ENCODE measurements at regions not wholly inside any gene's neighbourhood (a gene's known extent, or its start where the extent isn't known, plus 50 kb on each side); places are given as distances from the start of the nearest gene placed in this dataset.

DNA sequence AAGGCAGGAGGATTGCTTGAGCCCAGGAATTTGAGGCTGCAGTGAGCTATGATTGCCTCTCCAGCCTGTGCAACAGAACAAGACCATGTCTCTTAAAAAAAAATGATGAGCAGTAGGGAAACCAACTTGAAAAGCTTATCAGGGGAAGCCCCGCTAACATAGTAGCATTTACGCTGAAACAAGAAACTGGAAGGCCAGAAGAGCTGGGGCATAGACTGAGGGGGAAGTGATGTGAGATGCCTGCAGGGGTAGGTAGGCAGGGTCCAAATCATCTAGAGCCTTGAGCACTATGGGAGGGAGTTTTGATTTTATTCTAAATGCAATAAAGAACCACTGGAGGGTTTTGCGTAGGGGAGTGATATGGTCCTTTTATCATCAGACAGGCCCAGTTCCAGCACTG is 139.3 kb downstream of the CYB561 start:
- DNase-seq (ENCODE audit: low read depth, low spot score): no peak
- no peak overlapping the region for H3K4me3 ChIP-seq (ENCODE audit: low read depth, low read length)
- ChIA-PET POLR2A (no interaction called here), CTCF (interaction anchor here (1.0 to 1.5 kb wide), 2 partner anchors 100 to 224 kb away, joined by 3 to 4 read pairs; no protein-coding TSS in a partner anchor)
- TF ChIP-seq, protein P1, sequence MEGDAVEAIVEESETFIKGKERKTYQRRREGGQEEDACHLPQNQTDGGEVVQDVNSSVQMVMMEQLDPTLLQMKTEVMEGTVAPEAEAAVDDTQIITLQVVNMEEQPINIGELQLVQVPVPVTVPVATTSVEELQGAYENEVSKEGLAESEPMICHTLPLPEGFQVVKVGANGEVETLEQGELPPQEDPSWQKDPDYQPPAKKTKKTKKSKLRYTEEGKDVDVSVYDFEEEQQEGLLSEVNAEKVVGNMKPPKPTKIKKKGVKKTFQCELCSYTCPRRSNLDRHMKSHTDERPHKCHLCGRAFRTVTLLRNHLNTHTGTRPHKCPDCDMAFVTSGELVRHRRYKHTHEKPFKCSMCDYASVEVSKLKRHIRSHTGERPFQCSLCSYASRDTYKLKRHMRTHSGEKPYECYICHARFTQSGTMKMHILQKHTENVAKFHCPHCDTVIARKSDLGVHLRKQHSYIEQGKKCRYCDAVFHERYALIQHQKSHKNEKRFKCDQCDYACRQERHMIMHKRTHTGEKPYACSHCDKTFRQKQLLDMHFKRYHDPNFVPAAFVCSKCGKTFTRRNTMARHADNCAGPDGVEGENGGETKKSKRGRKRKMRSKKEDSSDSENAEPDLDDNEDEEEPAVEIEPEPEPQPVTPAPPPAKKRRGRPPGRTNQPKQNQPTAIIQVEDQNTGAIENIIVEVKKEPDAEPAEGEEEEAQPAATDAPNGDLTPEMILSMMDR (IDR thresholded peaks at IDR 0.05; ENCODE audit: insufficient read depth, low read length, missing control alignments): no peak

DNA sequence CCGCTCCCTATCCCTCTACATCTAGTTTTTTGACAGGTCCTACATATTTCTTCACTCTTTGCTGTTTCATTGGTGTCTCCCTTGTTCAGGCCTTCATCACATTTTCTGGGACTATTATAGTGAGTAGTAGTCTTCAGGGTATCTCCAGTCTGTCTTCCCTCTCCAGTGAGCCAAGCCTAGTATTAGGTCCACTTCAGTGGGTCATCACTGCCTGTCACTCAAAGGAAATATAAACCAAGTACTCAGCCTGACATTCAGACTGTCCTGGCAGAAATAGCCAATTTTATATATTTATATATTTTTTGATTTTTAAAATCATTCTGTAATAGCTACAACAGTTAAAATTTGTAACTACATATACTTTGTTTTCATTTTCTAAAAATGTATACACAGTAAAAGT is 137.8 kb downstream of the CYB561 start:
- no peak overlapping the region for H3K4me3 ChIP-seq (ENCODE audit: low read depth, low read length)
- no peak for DNase-seq (ENCODE audit: low read depth, low spot score)
- ChIA-PET CTCF (interaction anchor here (0.6 kb wide), 1 partner anchor 98 kb away, joined by 3 read pairs; no protein-coding TSS in a partner anchor), POLR2A (no interaction called here)
- TF ChIP-seq, protein P1 (IDR thresholded peaks at IDR 0.05; ENCODE audit: insufficient read depth, low read length, missing control alignments): no peak

DNA sequence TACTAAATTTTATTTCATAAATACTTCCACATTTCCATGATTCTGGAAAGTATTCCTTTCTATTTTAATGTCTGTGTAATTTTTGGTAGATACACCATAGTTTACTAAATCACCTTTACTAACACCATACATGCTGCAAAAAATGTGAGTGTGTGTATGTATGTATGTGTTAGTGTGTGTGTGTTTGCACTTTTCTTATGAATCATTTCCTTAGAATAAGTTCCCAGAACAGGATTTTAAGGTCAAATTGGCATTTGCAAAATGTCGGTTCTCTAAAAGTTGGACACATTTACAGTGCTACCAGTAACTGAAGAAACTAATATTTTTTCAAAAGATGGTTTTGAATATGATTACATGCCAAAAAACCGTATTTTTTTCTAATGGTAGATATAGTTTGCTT is 137.1 kb downstream of the CYB561 start:
- ChIA-PET CTCF (no interaction called here), POLR2A (no interaction called here)

DNA sequence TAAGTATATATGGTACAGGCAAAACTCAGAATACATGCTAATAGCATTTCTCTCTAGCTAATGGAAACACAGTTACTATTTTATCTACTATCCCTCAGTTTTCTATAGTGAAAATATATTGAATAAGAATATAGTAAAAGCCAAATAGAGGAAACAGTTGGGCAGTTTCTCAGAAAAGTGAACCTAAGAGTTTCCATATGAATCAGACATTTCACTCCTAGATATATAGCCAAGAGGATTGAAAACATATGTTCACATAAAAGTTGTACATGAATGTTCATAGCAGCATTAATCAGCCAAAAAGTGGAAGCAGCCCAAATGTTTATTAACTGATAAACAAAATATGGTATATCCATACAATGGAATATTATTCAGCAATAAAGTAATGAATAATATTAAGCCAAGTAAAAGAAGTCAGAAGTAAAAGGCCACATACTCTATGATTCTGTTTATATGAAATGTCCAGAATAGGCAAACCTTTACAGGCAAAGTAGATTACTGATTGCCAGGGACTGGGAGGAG is 134.6 kb downstream of the CYB561 start:
- no peak overlapping the region for H3K4me3 ChIP-seq (ENCODE audit: low read depth, low read length)
- TF ChIP-seq, protein P1 (IDR thresholded peaks at IDR 0.05; ENCODE audit: insufficient read depth, low read length, missing control alignments): no peak
- POLR2A ChIA-PET: no interaction called here
- CTCF ChIA-PET: interaction anchor here (1.0 kb wide), 2 partner anchors 13 to 14 kb away, joined by 3 read pairs; no protein-coding TSS in a partner anchor
- no peak for DNase-seq (ENCODE audit: low read depth, low spot score)

More for the DNA sequence above, 137.1 kb downstream of the CYB561 start:
- no peak for DNase-seq (ENCODE audit: low read depth, low spot score)
- TF ChIP-seq, protein P1 (IDR thresholded peaks at IDR 0.05; ENCODE audit: insufficient read depth, low read length, missing control alignments): no peak
- H3K4me3 ChIP-seq (ENCODE audit: low read depth, low read length): no peak overlapping the region

DNA sequence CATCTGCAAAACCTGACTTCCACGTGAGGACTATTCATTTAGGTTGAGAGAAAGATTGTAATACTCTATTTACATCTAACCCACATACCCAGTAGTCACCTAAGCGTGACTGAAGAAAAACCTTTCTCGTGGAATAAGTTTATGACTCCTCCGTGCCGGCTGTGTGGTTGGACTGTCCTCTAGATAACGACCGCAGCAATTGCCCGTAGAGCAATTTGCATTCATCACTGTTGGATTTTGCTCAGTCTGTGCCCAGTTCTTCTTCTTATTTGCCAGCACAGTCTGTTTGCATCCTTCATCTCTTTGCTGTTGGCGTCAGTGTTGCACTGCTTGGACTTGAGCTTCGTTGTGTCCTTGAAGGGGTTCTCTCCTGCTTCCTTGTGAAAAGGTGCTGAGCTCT is 131.3 kb downstream of the CYB561 start:
- TF ChIP-seq, protein P1 (IDR thresholded peaks at IDR 0.05; ENCODE audit: insufficient read depth, low read length, missing control alignments): no peak
- POLR2A ChIA-PET: no interaction called here
- CTCF ChIA-PET: no interaction called here
- no peak overlapping the region for H3K4me3 ChIP-seq (ENCODE audit: low read depth, low read length)
- DNase-seq (ENCODE audit: low read depth, low spot score): no peak

DNA sequence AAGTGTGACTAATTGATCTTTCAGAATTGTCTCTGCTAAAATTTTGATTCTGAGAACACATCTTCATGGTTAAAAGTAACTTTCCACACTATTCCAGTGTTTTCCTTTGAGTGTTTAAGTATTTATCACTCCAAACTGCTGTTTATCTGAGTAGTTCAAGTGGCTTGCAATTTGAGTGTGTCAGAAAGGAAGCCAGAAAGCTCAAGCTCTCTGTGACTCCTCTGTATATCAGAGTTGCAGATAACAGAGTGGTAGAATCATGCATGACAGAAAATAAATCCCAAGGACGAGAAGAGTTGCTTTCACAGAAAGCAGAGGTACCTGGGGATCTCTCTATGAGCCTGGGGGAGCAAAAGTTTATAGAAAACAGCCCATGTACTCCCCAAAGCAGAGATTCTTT is 130.0 kb downstream of the CYB561 start:
- no peak overlapping the region for H3K4me3 ChIP-seq (ENCODE audit: low read depth, low read length)
- ChIA-PET CTCF (interaction anchor here (0.6 to 1.9 kb wide), 2 partner anchors 38 to 90 kb away, joined by 3 to 5 read pairs; no protein-coding TSS in a partner anchor), POLR2A (no interaction called here)
- TF ChIP-seq, protein P1 (IDR thresholded peaks at IDR 0.05; ENCODE audit: insufficient read depth, low read length, missing control alignments): no peak
- DNase-seq (ENCODE audit: low read depth, low spot score): no peak

Measured in AG04449 (cell line).